Brain pericyte (primary cell): ENCODE measurements at regions not wholly inside any gene's neighbourhood (a gene's known extent, or its start where the extent isn't known, plus 50 kb on each side); places are given as distances from the start of the nearest gene placed in this dataset.
"Not testable (repeated sequence)": the region's sequence is repeated elsewhere in the genome, so short reads cannot be mapped to it uniquely, and the experiment has no call there.

Source experiments
- DNase-seq: peaks from one replicate; pipeline ENCODE4 v3.0.0-alpha.2; 2012; ENCODE audit warnings: low read depth, low spot score

DNA sequence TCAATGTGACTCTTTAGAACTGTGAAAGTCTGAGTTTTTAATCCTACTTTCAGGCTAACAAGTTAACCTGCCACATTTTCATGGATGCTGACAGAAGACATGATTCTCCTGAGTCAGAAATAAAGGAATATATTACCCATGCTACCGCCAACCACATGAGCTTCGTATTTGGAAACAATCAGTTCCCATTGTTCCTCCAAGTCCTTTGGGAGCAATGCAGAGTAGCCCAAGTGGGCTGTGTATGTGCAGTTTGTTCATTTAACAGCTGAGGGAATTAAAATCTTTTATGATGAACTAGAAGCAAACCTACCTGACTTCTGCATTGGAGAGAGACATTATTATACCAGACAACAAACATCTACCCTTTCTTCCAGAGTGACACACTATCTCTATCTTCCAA is 169.3 kb upstream of the BET1 start:
- no peak for DNase-seq

DNA sequence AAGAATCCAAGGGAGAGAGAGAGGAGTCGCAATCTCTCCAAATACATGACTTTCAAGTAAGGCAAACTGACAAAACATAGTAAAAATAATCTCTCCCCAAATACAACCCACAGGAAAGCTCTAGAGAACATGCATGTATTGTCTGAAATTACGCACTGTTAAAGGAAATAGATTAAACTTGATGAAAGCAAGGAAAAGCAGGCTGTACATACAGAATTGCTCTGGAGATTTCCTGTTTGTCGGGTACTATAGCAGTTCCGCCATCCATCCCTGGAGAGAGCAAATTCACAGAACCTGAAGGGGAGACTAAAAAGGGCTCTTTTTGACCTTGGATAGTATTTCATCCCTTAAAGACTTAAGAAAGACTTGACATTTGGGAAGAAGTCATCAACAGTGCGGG is 170.2 kb upstream of the BET1 start:
- no peak for DNase-seq

- DNase-seq: no peak
These were observed 170.8 kb upstream of the BET1 start for GRCh38 chr7:94174956-94175355.

- DNase-seq: no peak
These were observed 172.6 kb upstream of the BET1 start for GRCh38 chr7:94176694-94177200.

DNA sequence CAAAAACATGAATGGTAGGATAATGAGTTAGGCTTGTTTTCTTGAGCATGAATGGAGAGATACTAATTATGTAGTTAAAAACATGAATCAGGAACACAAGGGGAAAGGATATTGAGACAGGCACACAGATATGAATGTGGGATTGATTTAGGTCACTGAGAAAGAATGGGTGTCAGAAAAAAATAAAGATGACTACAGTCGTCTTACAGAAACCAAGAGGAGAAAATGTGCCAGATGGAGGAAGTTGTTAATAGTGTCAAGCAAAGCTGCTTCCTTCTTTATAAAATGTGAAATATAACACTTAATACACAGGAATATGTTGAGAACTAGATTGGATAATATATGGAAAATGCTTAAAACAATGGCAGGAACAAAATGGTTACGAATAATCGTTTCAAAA is 173.3 kb upstream of the BET1 start:
- DNase-seq: no peak

- no peak for DNase-seq
These were observed 174.1 kb upstream of the BET1 start for GRCh38 chr7:94178230-94178629.

DNA sequence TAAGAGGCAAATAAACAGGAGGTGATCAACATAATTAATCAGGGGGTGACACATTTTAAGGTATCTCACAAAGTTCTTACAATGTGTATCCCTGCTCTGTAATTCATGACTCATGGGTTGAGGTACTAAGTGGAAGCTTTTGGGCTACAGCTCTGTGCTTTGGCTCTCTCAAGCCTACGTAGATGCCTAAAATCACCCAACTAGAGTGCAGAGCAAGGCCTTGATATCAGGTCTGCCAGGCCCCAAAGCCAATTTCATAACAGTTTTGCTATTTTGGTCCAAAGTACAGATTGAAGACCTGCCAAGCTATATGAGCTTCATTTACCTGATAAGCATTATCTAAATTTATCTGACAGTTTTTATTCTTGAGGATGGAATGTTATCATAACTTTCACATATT is 175.3 kb upstream of the BET1 start:
- DNase-seq: no peak

- DNase-seq: peak; percentile 21
These were observed 177.9 kb upstream of the BET1 start for GRCh38 chr7:94182066-94182465.

- no peak for DNase-seq
These were observed 178.6 kb upstream of the BET1 start for GRCh38 chr7:94182721-94183120.

DNA sequence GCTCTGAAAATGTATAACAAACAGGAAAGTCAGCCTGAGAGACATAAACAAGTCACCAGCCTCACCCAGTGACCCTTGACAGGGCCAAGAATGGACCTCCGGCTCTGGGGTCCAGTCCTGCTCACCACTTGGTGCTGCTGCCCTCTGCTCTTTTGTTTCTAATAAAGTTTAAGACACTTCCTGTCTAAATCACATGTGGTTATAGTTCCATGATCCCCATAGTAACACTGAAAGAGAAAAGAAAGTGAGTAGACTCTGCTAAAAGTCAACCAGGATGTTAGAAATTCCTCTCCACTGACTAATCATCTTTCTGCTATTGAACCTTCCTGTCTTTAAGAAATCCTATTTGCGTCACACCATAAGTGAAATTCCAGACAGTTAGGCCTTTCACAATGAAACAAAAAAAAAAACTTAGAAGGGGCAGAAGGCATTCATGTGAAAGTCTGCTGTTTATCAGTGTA is 179.2 kb upstream of the BET1 start:
- peak; percentile 85 for DNase-seq

- DNase-seq: no peak
These were observed 179.7 kb upstream of the BET1 start for GRCh38 chr7:94183891-94184290.

DNA sequence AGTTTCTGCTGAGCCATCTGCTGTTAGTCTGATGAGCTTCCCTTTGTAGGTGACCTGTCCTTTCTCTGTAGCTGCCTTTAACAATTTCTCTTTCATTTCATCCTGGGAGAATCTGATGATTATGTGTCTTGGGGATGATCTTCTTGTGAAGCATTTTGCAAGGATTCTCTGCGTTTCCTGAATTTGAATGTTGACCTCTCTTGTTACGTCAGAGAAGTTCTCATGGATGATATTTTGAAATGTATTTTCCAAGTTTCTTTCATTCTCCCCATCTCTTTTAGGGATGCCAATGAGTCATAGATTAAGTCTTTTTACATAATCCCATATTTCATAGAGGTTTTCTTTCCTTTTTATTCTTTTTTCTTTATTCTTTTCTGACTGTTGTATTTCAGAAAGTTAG is 184.2 kb upstream of the BET1 start:
- no peak for DNase-seq

DNA sequence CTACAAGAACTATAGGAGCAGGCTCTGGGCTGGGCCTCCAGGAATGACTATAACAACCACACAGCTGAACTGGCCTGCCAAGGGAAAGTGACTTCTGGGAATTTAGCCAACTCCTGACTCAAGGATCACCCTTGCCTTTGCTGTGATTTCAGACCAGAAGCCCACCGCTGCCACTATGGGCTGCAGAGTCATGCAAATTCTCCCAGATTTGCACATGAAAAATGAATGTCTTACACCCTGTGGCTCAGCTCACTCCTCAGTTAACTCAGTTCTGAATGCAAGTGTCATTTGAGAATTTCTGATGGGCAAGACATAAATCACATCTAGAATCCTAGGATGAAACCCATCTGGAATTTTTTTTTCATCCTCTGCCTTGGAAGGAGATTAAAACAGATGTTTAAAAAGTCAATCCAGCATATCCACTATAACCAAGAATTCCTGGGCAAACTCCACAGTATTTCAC is 186.5 kb upstream of the BET1 start:
- peak; percentile 80 for DNase-seq

GRCh38 chr7:94194426-94194825 is 190.3 kb upstream of the BET1 start:
- not testable (repeated sequence) for DNase-seq

DNA sequence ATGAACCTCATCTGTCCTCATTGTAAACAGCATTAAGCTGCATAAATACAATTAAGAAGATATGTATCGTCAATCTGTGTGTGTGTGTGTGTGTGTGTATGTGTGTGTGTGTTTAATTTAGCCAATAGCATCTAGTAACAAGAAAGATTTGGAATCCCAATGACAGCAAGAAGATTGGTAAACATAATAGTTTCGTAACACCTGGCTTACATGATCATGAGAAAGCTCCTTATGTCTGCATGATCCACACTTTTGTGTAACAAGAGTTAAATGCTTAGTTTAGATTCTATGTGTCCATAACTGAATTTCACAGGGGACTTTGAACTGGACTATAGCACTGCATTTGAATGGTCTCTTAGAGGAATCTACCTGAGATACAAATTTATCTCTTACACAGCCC is 191.0 kb upstream of the BET1 start:
- DNase-seq: no peak

DNA sequence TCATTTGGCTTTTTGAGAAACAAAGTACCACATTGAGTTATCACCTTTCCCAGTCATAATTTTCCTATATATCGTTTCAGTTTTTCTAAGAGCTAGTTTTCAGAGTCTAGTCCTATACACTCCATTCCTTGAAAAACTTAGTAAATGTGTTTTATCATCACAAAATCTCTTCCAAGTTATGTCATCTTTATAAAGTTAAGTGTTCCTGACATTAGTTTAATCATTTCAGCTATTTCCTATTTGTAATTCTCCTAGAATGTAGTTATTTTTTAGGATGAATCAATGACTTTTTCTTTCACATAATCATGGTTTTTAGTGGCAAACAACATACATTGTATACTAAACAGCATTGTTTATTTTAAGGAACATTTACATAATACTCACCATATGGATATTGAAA is 191.7 kb upstream of the BET1 start:
- DNase-seq: no peak

DNA sequence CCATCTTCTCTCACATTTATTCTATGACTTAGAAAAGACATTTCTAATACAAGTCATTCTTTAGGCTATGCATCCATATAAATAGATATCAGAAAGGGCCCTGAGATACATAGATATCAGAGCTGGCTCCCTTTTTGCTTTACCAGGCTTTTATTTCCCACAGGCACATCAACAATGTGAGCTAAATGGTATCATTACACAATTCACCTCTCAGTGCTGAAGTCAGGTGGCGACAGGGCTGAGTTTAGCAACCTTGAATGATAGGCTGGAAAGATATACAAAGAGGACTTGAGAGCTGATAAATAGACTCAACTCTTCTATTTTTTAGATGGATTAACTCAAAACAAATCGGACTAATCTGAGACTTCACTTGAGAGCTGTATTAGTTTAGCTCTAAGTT is 189.2 kb upstream of the COL1A2 start:
- no peak for DNase-seq

DNA sequence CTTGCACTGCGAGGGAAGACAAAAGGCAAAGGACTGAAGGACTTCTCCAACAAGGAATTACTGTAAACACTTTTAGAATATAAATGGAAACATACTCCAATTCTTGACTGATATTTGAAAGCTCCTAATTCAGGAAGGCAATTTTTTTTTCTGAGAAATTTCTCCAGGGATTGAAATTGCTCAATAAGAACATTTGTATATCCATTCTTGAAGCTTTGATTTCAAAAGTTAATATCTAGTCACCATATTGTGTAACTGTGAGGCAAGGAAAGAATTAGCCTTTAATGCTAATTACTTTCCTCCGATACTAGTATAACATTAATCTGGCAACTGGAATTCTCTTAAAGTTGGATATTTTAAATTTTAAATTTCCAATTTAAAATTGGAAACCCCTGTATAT is 188.4 kb upstream of the COL1A2 start:
- no peak for DNase-seq

GRCh38 chr7:94212160-94212559 is 182.5 kb upstream of the COL1A2 start:
- DNase-seq: no peak

DNA sequence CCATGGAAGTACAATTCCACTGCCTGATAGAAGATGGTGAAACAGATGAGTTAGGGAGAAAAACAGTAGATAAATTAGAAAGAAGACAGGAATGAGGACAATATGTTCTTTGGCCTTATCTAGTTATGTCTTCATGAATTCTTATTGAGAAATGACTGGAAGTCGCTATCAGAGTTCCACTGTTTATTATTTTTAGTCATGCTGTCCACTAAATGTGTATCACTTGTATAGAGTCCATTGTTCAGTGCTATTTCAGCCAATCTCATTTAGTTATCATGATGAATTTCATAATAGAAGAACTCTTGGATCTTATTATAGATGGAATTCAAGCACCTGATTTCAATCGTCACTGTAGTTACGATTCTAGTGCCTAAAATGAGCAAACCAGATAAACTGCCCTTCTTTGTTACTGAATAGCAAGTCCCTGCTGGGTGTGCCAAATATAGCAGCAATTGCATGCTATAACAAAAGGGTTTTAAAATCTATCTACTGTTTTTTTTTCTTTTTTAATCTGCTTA is 177.7 kb upstream of the COL1A2 start:
- DNase-seq: no peak

GRCh38 chr7:94217766-94218165 is 176.9 kb upstream of the COL1A2 start:
- no peak for DNase-seq

GRCh38 chr7:94222516-94222915 is 172.2 kb upstream of the COL1A2 start:
- DNase-seq: no peak

GRCh38 chr7:94223375-94224084 is 171.2 kb upstream of the COL1A2 start:
- DNase-seq: peak; percentile 43
